Ishikawa (cell line): ENCODE measurements at regions not wholly inside any gene's neighbourhood (a gene's known extent, or its start where the extent isn't known, plus 50 kb on each side); places are given as distances from the start of the nearest gene placed in this dataset.

ENCODE experiments used
- EGR1 ChIP-seq: IDR thresholded peaks from 2 replicates; pipeline ENCODE4 v1.6.1; 2012
- EP300 ChIP-seq: IDR thresholded peaks from 2 replicates; pipeline ENCODE4 v1.6.1; 2012; ENCODE audit warnings: borderline replicate concordance
- RAD21 ChIP-seq: IDR thresholded peaks from 2 replicates; pipeline ENCODE4 v1.6.1; 2012; ENCODE audit warnings: low read depth
- REST ChIP-seq: IDR thresholded peaks from 2 replicates; pipeline ENCODE4 v1.6.1; 2012; ENCODE audit warnings: low read depth, mild to moderate bottlenecking
- TEAD4 ChIP-seq: IDR thresholded peaks from 2 replicates; pipeline ENCODE4 v1.6.1; 2012
- YY1 ChIP-seq: IDR thresholded peaks from 2 replicates; pipeline ENCODE4 v1.6.1; 2012; ENCODE audit warnings: low read depth

- TF ChIP-seq RAD21 (no peak), REST (no peak), YY1 (no peak), TEAD4 (no peak), EP300 (no peak), EGR1 (no peak)
Measured at GRCh38 chr2:24411488-24412151, 51.3 kb upstream of the ITSN2 start.
